Activated CD4-positive, alpha-beta memory T cell treated with anti-CD3 and anti-CD28 coated beads, Interleukin-2, amount 10 ng/mL, durations not matched to agents 7 days and 5 days (primary cell): ENCODE measurements at regions not wholly inside any gene's neighbourhood (a gene's known extent, or its start where the extent isn't known, plus 50 kb on each side); places are given as distances from the start of the nearest gene placed in this dataset.

Experiments used
- CTCF ChIA-PET: fragments of 350-600 bp; sonication (Branson Sonifier 250); formaldehyde crosslinking; loops from one replicate; lab custom pipeline; 2021; ENCODE audit warnings: antibody characterized with exemption, inconsistent platforms; lab: Charles Lee
- POLR2A ChIA-PET: fragments of 350-600 bp; sonication (Branson Sonifier 250); formaldehyde crosslinking; loops from one replicate; lab custom pipeline; 2021; ENCODE audit warnings: antibody characterized with exemption; lab: Charles Lee
- DNase-seq: peaks from one replicate; pipeline ENCODE4 v3.0.0-alpha.2; 2020
- H3K27ac Mint-ChIP-seq: one replicate; pipeline ENCODE4 v1.8.0; 2021; ENCODE audit warnings: mild to moderate bottlenecking, mixed read lengths
- H3K27me3 Mint-ChIP-seq: one replicate; pipeline ENCODE4 v1.8.0; 2021; ENCODE audit warnings: mixed read lengths
- H3K36me3 Mint-ChIP-seq: one replicate; pipeline ENCODE4 v1.8.0; 2021; ENCODE audit warnings: low read depth, mixed read lengths
- H3K4me1 Mint-ChIP-seq: one replicate; pipeline ENCODE4 v1.8.0; 2021; ENCODE audit warnings: mixed read lengths
- H3K4me3 Mint-ChIP-seq: one replicate; pipeline ENCODE4 v1.8.0; 2021; ENCODE audit warnings: mild to moderate bottlenecking, mixed read lengths
- H3K9me3 Mint-ChIP-seq: one replicate; pipeline ENCODE4 v1.8.0; 2021; ENCODE audit warnings: mixed read lengths

- DNase-seq = no peak
- ChIA-PET CTCF (no interaction called here), POLR2A (no interaction called here)
- H3K4me3 Mint-ChIP-seq = no peak overlapping the region
- no peaks in the 10 kb centered on the region for H3K36me3 Mint-ChIP-seq
- no peaks in the 10 kb centered on the region for H3K4me1 Mint-ChIP-seq
- H3K27me3 Mint-ChIP-seq = no peaks in the 10 kb centered on the region
- peaks cover 10% of the 10 kb centered on the region for H3K9me3 Mint-ChIP-seq
- no peak overlapping the region for H3K27ac Mint-ChIP-seq
These were observed 345.0 kb downstream of the FOXG1 start for GRCh38 chr14:29111554-29111953.

DNA sequence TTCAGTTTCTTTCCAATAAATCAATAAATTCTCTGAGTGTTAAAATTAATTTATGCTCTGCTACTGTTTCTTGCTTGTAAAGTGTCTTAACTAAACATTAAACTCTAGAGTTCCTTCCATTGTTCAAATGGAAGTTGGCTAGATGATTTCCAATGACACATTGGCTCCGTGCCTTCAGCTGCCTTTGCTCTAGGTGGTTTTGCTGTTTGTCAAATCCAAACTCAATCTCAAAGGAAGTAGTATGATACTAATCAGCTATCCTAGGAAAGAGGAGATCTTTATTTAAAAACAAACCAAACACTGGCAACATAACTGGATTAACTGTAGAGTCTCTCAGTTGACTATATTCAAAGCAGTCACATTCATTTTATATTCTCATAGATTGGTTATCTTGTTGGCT is 356.4 kb downstream of the FOXG1 start:
- H3K9me3 Mint-ChIP-seq = peaks cover 11% of the 10 kb centered on the region
- ChIA-PET POLR2A (no interaction called here), CTCF (no interaction called here)
- H3K36me3 Mint-ChIP-seq = no peaks in the 10 kb centered on the region
- H3K27ac Mint-ChIP-seq = no peak overlapping the region
- no peak overlapping the region for H3K4me3 Mint-ChIP-seq
- no peaks in the 10 kb centered on the region for H3K27me3 Mint-ChIP-seq
- H3K4me1 Mint-ChIP-seq = no peaks in the 10 kb centered on the region
- no peak for DNase-seq

GRCh38 chr14:29126361-29126760 is 359.8 kb downstream of the FOXG1 start:
- Mint-ChIP-seq H3K27me3 (no peaks in the 10 kb centered on the region), H3K9me3 (peaks cover 4% of the 10 kb centered on the region), H3K4me1 (no peaks in the 10 kb centered on the region), H3K27ac (no peak overlapping the region), H3K4me3 (no peak overlapping the region), H3K36me3 (no peaks in the 10 kb centered on the region)
- ChIA-PET CTCF (no interaction called here), POLR2A (no interaction called here)
- no peak for DNase-seq

DNA sequence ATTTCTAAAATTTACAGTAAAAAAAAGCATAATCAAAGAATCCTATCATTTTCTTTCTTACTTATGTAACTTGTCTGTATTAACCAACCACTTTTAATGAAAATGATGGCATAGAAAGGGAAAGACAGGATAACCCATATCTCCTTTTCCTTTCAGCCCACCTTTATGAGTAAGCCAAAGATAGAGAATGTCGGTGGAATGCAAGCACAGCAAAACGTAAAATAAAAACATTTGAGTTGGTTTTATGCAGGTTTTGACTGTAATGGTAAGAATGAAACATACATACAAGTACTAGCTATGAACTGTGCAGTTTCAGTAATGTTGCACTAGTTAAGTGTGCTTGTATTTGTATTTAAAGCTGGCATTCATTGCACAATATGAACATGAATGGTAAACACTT is 360.3 kb downstream of the FOXG1 start:
- Mint-ChIP-seq H3K36me3 (no peaks in the 10 kb centered on the region), H3K4me1 (no peaks in the 10 kb centered on the region), H3K27me3 (no peaks in the 10 kb centered on the region), H3K9me3 (peaks cover 4% of the 10 kb centered on the region), H3K4me3 (no peak overlapping the region), H3K27ac (no peak overlapping the region)
- ChIA-PET POLR2A (no interaction called here), CTCF (no interaction called here)
- no peak for DNase-seq

- Mint-ChIP-seq H3K27ac (no peak overlapping the region), H3K27me3 (no peaks in the 10 kb centered on the region), H3K4me1 (no peaks in the 10 kb centered on the region), H3K36me3 (no peaks in the 10 kb centered on the region), H3K4me3 (no peak overlapping the region), H3K9me3 (peaks cover 3% of the 10 kb centered on the region)
- POLR2A ChIA-PET = no interaction called here
- CTCF ChIA-PET = no interaction called here
- DNase-seq = no peak
These were observed 373.4 kb downstream of the FOXG1 start for GRCh38 chr14:29140016-29140415.

GRCh38 chr14:29144621-29145020 is 378.0 kb downstream of the FOXG1 start:
- peaks cover 2% of the 10 kb centered on the region for H3K9me3 Mint-ChIP-seq
- no peaks in the 10 kb centered on the region for H3K27me3 Mint-ChIP-seq
- H3K4me1 Mint-ChIP-seq = no peaks in the 10 kb centered on the region
- H3K4me3 Mint-ChIP-seq = no peak overlapping the region
- no peak overlapping the region for H3K27ac Mint-ChIP-seq
- no peak for DNase-seq
- H3K36me3 Mint-ChIP-seq = no peaks in the 10 kb centered on the region
- CTCF ChIA-PET = no interaction called here
- POLR2A ChIA-PET = no interaction called here

DNA sequence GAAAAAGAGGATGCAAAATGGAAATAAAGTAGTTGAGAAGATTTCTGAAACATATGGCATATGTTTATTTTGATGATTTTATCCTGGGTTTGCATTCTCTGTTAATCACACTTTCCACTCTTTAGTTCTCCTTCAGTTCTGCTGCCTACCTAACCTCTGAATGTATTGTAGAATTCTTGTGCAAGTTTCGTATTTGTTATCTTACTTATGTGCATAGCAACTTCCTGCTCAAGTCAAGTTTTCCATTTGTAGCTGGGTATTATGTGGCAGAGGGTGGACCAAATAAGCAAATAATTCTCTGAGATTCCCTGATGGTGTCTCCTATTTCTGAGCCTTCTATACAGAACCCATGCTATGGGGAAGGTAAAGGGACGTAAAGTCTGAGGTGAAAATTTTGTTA is 381.6 kb downstream of the FOXG1 start:
- no peak for DNase-seq
- POLR2A ChIA-PET = no interaction called here
- CTCF ChIA-PET = no interaction called here

DNA sequence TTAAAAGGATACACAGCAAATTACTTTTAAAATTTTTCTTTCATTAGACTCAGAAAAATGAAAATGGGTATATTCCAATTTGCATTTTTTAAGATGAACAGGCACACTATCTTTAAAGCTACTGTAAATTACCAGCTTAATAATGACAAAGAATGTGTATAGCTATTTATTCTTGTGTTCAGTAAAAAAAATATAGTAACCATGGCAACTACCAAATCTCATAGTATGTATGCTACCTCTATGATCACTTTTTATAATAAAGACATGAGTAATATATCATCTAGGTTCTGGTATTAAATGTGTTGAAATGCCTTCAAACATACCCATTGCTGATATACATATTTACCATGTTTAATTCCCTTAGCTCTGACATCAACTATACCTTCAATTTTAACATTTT is 383.2 kb downstream of the FOXG1 start:
- ChIA-PET CTCF (no interaction called here), POLR2A (no interaction called here)
- no peaks in the 10 kb centered on the region for H3K4me1 Mint-ChIP-seq
- H3K4me3 Mint-ChIP-seq = no peak overlapping the region
- H3K27ac Mint-ChIP-seq = no peak overlapping the region
- no peak for DNase-seq
- H3K9me3 Mint-ChIP-seq = peaks cover 14% of the 10 kb centered on the region
- H3K36me3 Mint-ChIP-seq = no peaks in the 10 kb centered on the region
- H3K27me3 Mint-ChIP-seq = no peaks in the 10 kb centered on the region

More for the DNA sequence above, 381.6 kb downstream of the FOXG1 start:
- H3K27ac Mint-ChIP-seq = no peak overlapping the region
- no peaks in the 10 kb centered on the region for H3K36me3 Mint-ChIP-seq
- no peaks in the 10 kb centered on the region for H3K27me3 Mint-ChIP-seq
- no peaks in the 10 kb centered on the region for H3K4me1 Mint-ChIP-seq
- no peak overlapping the region for H3K4me3 Mint-ChIP-seq
- H3K9me3 Mint-ChIP-seq = peaks cover 13% of the 10 kb centered on the region

GRCh38 chr14:29150659-29151058 is 384.1 kb downstream of the FOXG1 start:
- no peaks in the 10 kb centered on the region for H3K36me3 Mint-ChIP-seq
- no peaks in the 10 kb centered on the region for H3K4me1 Mint-ChIP-seq
- no peaks in the 10 kb centered on the region for H3K27me3 Mint-ChIP-seq
- ChIA-PET CTCF (no interaction called here), POLR2A (no interaction called here)
- DNase-seq = no peak
- peaks cover 14% of the 10 kb centered on the region for H3K9me3 Mint-ChIP-seq
- H3K27ac Mint-ChIP-seq = no peak overlapping the region
- no peak overlapping the region for H3K4me3 Mint-ChIP-seq

DNA sequence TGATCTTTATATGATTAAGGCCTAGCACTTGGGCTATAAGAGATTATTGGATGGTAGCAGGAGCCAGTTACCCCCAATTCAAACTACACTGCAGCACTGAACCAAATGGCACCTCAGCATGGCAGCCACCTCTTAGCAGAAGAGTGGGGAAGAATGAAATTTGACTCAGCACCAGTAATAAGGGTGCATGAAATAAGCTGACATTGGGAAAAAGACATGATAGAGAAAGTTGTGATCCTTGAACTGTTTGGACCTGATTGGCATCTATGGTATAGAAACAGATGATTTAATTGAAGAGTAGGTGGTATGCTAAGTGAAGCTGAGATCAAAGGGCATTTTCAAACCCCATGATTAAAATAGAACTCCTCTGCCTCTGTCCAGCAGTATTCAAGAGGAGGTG is 389.5 kb downstream of the FOXG1 start:
- ChIA-PET POLR2A (no interaction called here), CTCF (no interaction called here)
- Mint-ChIP-seq H3K27me3 (no peaks in the 10 kb centered on the region), H3K27ac (no peak overlapping the region), H3K36me3 (no peaks in the 10 kb centered on the region), H3K4me3 (no peak overlapping the region), H3K9me3 (peaks cover 14% of the 10 kb centered on the region), H3K4me1 (no peaks in the 10 kb centered on the region)
- no peak for DNase-seq

DNA sequence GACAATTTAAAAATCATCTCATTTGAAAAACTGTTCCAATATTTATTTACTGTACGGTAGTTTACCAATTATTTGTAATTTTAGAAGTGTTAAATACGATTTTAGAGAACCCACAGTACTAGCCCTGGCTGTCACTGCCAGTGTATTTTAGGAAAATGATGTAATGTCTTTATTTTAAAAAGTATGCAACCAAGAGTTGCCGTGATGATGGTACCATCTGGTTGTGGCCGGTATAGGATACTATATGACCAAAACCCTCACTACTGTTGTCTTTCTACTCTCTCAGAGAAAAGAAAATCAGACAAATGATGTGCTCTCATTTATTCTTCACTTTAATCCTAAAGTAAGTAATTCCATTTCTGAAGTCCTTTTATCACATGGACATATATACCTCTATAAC is 395.0 kb downstream of the FOXG1 start:
- no peaks in the 10 kb centered on the region for H3K27me3 Mint-ChIP-seq
- H3K27ac Mint-ChIP-seq = no peak overlapping the region
- H3K9me3 Mint-ChIP-seq = peaks cover 1% of the 10 kb centered on the region
- H3K36me3 Mint-ChIP-seq = no peaks in the 10 kb centered on the region
- CTCF ChIA-PET = no interaction called here
- POLR2A ChIA-PET = no interaction called here
- DNase-seq = no peak
- no peak overlapping the region for H3K4me3 Mint-ChIP-seq
- H3K4me1 Mint-ChIP-seq = no peaks in the 10 kb centered on the region

DNA sequence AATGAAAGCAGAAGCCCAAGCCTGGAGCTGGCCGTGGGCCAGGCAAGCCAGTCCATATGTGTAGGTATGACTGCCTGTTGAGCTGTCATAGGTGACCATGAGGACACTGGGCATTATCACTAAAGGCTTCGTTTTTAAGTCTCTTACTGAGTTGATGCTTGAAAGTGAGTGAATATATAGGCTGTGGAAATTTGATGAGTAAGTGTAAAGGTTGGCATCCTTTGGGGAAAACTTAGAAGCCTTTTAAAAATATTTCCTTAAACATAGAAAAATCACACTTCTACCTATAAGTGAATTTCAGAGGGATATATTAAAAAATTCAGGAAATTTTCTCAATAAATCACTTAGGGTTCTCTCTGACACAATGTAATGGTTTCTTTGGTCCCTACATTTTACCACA is 396.5 kb downstream of the FOXG1 start:
- H3K27ac Mint-ChIP-seq = no peak overlapping the region
- no peak for DNase-seq
- H3K4me1 Mint-ChIP-seq = no peaks in the 10 kb centered on the region
- ChIA-PET CTCF (no interaction called here), POLR2A (no interaction called here)
- H3K27me3 Mint-ChIP-seq = no peaks in the 10 kb centered on the region
- peaks cover 1% of the 10 kb centered on the region for H3K9me3 Mint-ChIP-seq
- no peaks in the 10 kb centered on the region for H3K36me3 Mint-ChIP-seq
- H3K4me3 Mint-ChIP-seq = no peak overlapping the region

DNA sequence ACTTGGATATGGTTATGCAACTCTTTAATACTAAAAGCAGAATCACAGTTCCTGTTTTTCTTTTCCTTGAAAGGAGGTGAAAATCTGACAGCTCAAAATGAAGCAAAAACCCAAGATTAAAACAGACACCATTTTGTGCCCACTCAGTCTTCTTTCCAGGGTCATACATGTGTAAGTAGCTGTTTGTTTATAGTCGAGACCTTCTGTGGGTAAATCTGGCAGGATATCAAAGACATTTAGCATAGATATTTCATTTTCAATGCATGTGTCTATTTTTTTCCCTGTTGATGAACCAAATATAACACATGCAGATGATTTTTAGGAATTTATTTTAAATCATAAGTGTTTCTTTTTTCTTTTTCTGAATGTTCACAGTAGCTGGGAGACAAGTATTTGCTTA is 398.8 kb downstream of the FOXG1 start:
- no peaks in the 10 kb centered on the region for H3K4me1 Mint-ChIP-seq
- no peak overlapping the region for H3K27ac Mint-ChIP-seq
- DNase-seq = no peak
- no peak overlapping the region for H3K4me3 Mint-ChIP-seq
- H3K9me3 Mint-ChIP-seq = peaks cover 5% of the 10 kb centered on the region
- ChIA-PET CTCF (no interaction called here), POLR2A (no interaction called here)
- H3K27me3 Mint-ChIP-seq = no peaks in the 10 kb centered on the region
- H3K36me3 Mint-ChIP-seq = no peaks in the 10 kb centered on the region

GRCh38 chr14:29166507-29166906 is 399.9 kb downstream of the FOXG1 start:
- Mint-ChIP-seq H3K27ac (no peak overlapping the region), H3K9me3 (peaks cover 11% of the 10 kb centered on the region), H3K4me1 (no peaks in the 10 kb centered on the region), H3K36me3 (no peaks in the 10 kb centered on the region), H3K27me3 (no peaks in the 10 kb centered on the region), H3K4me3 (no peak overlapping the region)
- CTCF ChIA-PET = no interaction called here
- POLR2A ChIA-PET = no interaction called here
- DNase-seq = no peak

GRCh38 chr14:29168149-29168548 is 401.6 kb downstream of the FOXG1 start:
- H3K27ac Mint-ChIP-seq = no peak overlapping the region
- POLR2A ChIA-PET = no interaction called here
- no peaks in the 10 kb centered on the region for H3K27me3 Mint-ChIP-seq
- no peak overlapping the region for H3K4me3 Mint-ChIP-seq
- no peaks in the 10 kb centered on the region for H3K4me1 Mint-ChIP-seq
- DNase-seq = no peak
- H3K36me3 Mint-ChIP-seq = no peaks in the 10 kb centered on the region
- CTCF ChIA-PET = no interaction called here
- H3K9me3 Mint-ChIP-seq = peaks cover 13% of the 10 kb centered on the region
